OCI-LY3 (cell line): ENCODE measurements at regions not wholly inside any gene's neighbourhood (a gene's known extent, or its start where the extent isn't known, plus 50 kb on each side); places are given as distances from the start of the nearest gene placed in this dataset.

Experiments
- CTCF ChIP-seq: fragments of 200-600, 300-600 bp; sonication (generic); IDR thresholded peaks from 2 replicates; pipeline ENCODE4 v1.5.1; 2014; ENCODE audit warnings: antibody characterized with exemption, low read length, low read depth
- EZH2phosphoT487 ChIP-seq: fragments of 200-600 bp; shearing (Covaris generic); IDR thresholded peaks from 2 replicates; pipeline ENCODE4 v1.6.1; 2018; ENCODE audit warnings: antibody characterized with exemption, mixed run types, low read depth

GRCh38 chr14:55782166-55782565 is 202.2 kb downstream of the KTN1 start:
- TF ChIP-seq EZH2phosphoT487, result no peak
- TF ChIP-seq CTCF, result no peak
